Caki2 (cell line): ENCODE measurements at regions not wholly inside any gene's neighbourhood (a gene's known extent, or its start where the extent isn't known, plus 50 kb on each side); places are given as distances from the start of the nearest gene placed in this dataset.
"Not testable (repeated sequence)": the region's sequence is repeated elsewhere in the genome, so short reads cannot be mapped to it uniquely, and the experiment has no call there.

Experiments
- DNase-seq: peaks from one replicate; pipeline ENCODE4 v3.0.0-alpha.2; 2015; ENCODE audit warnings: low read depth
- in situ Hi-C: cut with HindIII; loops from 2 replicates; pipeline ENCODE4 v1.10.0; 2016; ENCODE audit warnings: low sequenced_read_pairs, low pct_unique_long_range_greater_than_20kb, mixed read lengths

- DNase-seq, in situ Hi-C loops: not testable (repeated sequence)
Observed at GRCh38 chr11:71710701-71711385, 122.2 kb upstream of the DEFB108B start.

DNA sequence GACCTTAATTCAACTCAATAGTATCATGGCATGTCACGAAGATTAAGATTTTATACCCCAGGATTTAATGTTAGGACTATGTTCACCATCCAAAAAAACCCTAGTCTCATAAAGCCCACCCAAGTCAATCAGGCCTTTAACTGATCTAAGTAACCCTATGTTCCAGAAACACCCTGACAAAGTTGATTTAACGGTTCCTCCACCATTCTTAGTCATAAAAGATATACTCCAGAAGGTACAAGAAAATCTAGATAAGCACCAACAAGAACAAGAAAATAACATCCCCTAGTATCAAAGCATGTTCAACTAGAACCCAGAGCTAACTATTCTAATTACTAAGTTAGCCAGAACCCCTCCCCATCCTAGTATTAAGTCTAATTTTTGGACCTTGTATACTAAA is 120.7 kb upstream of the DEFB108B start:
- in situ Hi-C loops, DNase-seq: not testable (repeated sequence)

GRCh38 chr11:71712846-71713245 is 120.2 kb upstream of the DEFB108B start:
- in situ Hi-C loops, DNase-seq: not testable (repeated sequence)

GRCh38 chr11:71714510-71714909 is 118.5 kb upstream of the DEFB108B start:
- in situ Hi-C loops, DNase-seq: not testable (repeated sequence)

GRCh38 chr11:71721840-71722239 is 111.2 kb upstream of the DEFB108B start:
- in situ Hi-C loops, DNase-seq: not testable (repeated sequence)

- DNase-seq, in situ Hi-C loops: not testable (repeated sequence)
Observed at GRCh38 chr11:71723991-71724390, 109.0 kb upstream of the DEFB108B start.

DNA sequence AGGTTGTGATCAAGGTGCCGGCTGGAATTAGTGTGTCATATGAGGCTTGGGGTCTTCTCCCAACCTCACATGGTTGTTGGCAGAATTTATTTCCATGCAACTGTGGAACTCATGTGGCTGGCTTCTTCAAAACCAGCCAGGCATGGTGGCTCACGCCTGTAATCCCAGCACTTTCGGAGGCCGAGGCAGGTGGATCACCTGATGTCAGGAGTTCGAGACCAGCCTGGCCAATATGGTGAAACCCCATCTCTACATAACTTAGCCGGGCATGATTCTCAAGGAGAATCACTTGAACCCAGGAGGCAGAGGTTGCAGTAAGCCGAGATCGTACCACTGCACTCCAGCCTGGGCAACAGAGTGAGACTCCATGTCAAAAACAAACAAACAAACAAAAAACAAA is 102.3 kb upstream of the DEFB108B start:
- DNase-seq, in situ Hi-C loops: not testable (repeated sequence)

DNA sequence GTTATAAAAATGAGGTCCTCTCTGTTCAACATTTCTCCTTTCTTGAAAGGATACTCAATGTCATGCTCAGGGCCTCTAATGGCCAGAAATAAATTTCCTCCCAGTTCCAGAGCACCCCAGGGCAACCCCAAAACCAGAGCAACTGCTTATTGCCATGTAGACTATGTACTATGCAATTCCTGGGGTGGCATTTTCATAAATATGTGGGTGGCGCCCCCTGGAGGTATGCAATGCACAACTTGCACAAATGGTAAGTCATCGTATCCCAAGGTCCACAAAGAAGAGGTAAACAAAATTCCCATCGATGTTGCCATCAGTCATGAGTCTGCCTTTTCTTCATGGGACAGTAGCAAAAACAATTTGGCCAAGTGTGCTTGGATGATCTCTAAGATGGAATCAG is 98.6 kb upstream of the DEFB108B start:
- DNase-seq, in situ Hi-C loops: not testable (repeated sequence)

DNA sequence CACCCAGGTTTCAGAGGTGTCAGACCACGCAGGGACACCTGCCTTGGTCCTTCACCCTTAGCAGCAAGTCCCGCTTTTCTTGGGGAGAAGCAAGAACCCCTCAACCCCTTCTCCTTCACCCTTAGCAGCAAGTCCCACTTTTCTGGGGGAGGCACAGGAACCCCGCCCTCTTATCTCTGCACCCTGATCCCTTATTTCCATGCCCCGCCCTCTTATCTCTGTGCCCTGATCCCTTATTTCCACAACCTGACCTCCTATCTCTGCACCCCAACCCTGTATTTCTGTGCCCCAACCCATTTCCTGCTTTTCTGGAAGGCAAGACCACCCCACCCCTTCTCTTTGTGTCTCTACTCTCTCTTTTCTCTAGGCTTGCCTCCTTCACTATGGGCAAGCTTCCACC is 94.7 kb upstream of the DEFB108B start:
- in situ Hi-C loops, DNase-seq: not testable (repeated sequence)

- DNase-seq, in situ Hi-C loops: not testable (repeated sequence)
Observed at GRCh38 chr11:71743385-71743784, 89.6 kb upstream of the DEFB108B start.

DNA sequence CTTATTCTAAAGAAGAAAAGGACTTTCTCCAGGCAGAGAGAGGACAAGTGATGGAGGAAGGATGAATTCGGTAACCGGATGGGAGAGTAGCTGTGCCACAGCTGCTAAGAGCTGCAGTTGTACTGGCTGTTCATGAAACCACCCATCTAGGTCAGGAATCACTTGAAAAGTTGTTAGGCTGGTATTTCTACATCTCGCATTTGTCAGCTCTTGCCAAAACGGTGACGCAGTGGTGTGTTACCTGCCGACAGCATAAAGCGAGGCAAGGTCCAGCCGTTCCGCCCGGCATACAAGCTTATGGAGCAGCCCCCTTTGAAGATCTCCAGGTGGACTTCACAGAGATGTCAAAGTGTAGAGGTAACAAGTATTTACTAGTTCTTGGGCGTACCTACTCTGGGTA is 87.3 kb upstream of the DEFB108B start:
- DNase-seq, in situ Hi-C loops: not testable (repeated sequence)

DNA sequence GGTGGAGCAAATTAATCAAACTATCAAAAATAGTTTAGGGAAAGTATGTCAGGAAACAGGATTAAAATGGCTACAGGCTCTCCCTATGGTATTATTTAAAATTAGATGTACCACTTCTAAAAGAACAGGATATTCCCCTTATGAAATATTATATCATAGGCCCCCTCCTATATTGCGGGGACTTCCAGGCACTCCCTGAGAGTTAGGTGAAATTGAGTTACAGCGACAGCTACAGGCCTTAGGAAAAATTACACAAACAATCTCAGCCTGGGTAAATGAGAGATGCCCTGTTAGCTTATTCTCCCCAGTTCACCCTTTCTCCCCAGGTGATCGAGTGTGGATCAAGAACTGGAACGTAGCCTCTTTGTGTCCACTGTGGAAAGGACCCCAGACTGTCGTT is 86.7 kb upstream of the DEFB108B start:
- in situ Hi-C loops, DNase-seq: not testable (repeated sequence)

- in situ Hi-C loops, DNase-seq: not testable (repeated sequence)
Observed at GRCh38 chr11:71748965-71749620, 83.9 kb upstream of the DEFB108B start.

- in situ Hi-C loops, DNase-seq: not testable (repeated sequence)
Observed at GRCh38 chr11:71750908-71751307, 82.1 kb upstream of the DEFB108B start.

- DNase-seq: not testable (repeated sequence)
Observed at GRCh38 chr11:71764695-71765491, 68.1 kb upstream of the DEFB108B start.

GRCh38 chr11:71767016-71767415 is 66.0 kb upstream of the DEFB108B start:
- in situ Hi-C loops: not testable (repeated sequence)

More at GRCh38 chr11:71764695-71765491, 68.1 kb upstream of the DEFB108B start:
- in situ Hi-C loops: not testable (repeated sequence)

DNA sequence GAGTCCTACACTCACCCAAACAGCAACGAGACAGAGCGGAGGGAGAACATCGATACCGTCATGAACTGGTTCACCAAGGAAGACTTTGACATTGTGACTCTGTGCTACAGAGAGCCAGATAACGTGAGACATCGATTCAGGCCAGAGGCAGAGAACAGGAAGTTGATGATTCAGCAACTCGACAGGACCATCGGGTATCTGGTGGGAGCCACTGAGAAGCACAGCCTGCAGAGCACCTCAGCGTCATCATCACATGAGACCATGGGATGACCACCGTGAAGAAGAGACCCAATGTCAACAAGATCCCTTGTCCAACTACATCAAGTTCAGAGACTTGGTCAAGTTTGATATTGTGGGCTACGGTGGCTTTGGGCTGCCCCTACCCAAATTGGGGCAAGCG is 60.8 kb upstream of the DEFB108B start:
- DNase-seq, in situ Hi-C loops: not testable (repeated sequence)

More at GRCh38 chr11:71767016-71767415, 66.0 kb upstream of the DEFB108B start:
- not testable (repeated sequence) for DNase-seq

GRCh38 chr11:71774603-71775222 is 58.3 kb upstream of the DEFB108B start:
- DNase-seq: no peak
- in situ Hi-C loops: no loop called here
